Astrocyte of the spinal cord (primary cell): ENCODE measurements at regions not wholly inside any gene's neighbourhood (a gene's known extent, or its start where the extent isn't known, plus 50 kb on each side); places are given as distances from the start of the nearest gene placed in this dataset.

Experiments used
- DNase-seq: peaks from one replicate; pipeline ENCODE4 v3.0.0; 2011; ENCODE audit warnings: low read depth, low spot score
- H3K4me3 ChIP-seq: 2 replicates; pipeline ENCODE4 v1.5.1; 2011; ENCODE audit warnings: low read depth, mild to moderate bottlenecking, low read length, moderate library complexity
- in situ Hi-C: cut with HindIII; loops from 2 replicates; pipeline ENCODE4 v1.10.0; 2017; ENCODE audit warnings: low sequenced_read_pairs
- TF ChIP-seq, protein P1 (sequence below): IDR thresholded peaks from 2 replicates; pipeline ENCODE4 v1.5.1; 2012; ENCODE audit warnings: low read depth, mild to moderate bottlenecking, low read length, inconsistent platforms

DNA sequence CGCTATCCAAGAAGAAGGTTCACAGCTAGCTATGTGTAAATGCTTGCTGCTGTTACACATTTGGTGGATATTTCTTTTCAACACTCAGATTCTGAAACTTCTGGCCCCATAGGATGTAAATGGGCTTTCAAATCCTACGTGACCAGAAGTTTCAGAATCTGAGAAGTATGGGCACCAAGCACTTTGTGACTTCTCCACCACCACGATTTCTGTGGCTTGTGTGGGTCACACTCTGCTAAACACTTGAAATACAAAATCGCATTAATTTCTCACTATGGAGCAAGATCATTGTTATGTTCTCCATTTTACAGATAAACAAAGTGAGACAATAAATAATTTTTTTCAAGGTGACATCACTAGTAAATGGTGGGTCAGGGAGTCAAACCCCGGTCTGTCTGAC, 259.4 kb upstream of the JADE1 start:
- H3K4me3 ChIP-seq: no peak overlapping the region
- in situ Hi-C loops: no loop called here
- TF ChIP-seq, protein P1, sequence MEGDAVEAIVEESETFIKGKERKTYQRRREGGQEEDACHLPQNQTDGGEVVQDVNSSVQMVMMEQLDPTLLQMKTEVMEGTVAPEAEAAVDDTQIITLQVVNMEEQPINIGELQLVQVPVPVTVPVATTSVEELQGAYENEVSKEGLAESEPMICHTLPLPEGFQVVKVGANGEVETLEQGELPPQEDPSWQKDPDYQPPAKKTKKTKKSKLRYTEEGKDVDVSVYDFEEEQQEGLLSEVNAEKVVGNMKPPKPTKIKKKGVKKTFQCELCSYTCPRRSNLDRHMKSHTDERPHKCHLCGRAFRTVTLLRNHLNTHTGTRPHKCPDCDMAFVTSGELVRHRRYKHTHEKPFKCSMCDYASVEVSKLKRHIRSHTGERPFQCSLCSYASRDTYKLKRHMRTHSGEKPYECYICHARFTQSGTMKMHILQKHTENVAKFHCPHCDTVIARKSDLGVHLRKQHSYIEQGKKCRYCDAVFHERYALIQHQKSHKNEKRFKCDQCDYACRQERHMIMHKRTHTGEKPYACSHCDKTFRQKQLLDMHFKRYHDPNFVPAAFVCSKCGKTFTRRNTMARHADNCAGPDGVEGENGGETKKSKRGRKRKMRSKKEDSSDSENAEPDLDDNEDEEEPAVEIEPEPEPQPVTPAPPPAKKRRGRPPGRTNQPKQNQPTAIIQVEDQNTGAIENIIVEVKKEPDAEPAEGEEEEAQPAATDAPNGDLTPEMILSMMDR: no peak
- no peak for DNase-seq

DNA sequence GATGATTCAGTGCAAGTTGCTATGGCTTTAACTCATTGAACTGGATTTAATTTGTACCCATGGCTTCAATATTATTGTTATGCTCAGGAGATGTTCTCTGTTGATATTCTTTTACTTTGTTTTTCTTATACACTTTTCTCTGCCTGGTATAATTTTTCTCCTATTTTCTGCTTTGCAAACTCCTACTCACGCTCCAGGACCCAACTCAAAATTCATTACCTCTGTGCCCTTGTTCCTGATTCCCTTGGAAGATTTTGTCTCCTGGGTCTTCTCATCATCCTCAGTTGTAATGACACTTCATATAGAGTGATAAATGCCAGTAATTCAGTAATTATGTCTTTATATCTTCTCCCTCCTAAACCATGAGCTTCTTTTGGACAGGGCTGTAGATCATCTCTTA, 259.9 kb upstream of the JADE1 start:
- no peak for DNase-seq
- TF ChIP-seq, protein P1: no peak
- no peak overlapping the region for H3K4me3 ChIP-seq
- in situ Hi-C loops: no loop called here

DNA sequence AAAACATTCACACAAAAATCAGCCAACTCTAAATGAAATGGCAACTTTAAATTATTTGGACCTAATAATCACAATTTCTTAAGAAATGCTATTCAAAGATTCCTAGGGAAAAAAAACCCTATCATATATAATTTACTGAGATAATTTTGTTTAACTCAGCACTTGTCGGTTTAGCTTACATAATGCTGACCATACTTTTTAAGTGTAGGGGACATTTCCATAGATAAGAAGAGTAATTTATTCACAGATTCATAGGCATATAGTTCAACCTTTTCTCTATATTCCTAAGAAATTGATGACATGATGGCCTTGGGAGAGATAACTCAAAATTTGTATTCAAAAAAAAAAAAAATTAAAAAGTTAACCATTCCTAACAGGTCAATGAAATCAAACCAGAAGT, 260.8 kb upstream of the PGRMC2 start:
- H3K4me3 ChIP-seq: no peak overlapping the region
- DNase-seq: no peak
- in situ Hi-C loops: no loop called here
- TF ChIP-seq, protein P1: no peak

DNA sequence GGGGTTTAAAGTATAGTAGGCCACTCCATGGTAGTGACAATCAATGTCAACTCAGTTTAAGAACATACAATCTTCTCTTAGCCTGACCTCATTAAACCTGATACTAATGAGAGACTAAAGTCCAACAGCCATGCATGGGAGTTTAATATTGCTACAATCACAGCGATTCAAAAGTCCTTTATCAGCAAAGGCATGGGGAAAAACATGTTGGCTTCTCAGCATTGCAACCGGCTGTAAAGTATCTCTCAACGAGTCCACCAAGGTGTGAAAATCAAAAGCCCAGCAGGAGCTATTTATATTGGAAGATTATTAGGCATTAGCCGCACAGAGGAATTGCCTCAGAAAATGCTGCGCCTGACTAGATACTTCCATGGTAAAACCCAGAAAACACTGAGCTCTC, 256.7 kb upstream of the PGRMC2 start:
- in situ Hi-C loops: no loop called here
- TF ChIP-seq, protein P1: no peak

DNA sequence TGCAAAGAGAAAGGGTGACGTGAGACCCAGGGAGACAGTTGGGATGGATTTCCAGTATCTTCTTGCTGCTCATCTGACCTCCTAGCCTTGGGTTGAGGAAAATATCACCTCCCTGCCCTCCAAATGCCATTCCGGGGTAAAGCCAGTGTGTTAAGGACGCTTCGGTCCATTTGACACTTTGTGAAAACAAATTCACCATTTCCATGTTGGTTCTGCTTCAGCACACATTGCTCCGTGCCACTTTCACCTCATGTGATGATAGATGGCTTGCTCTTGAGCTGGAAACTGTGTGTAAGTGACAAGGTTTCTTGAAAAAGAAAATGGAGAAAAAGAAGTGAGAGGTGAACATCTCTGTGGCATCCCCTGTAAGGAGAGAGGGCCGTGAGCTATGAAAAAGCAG, 256.1 kb upstream of the PGRMC2 start:
- DNase-seq: no peak
- H3K4me3 ChIP-seq: no peak overlapping the region
- in situ Hi-C loops: no loop called here
- TF ChIP-seq, protein P1: no peak

More for the DNA sequence above, 256.7 kb upstream of the PGRMC2 start:
- DNase-seq: no peak
- no peak overlapping the region for H3K4me3 ChIP-seq

DNA sequence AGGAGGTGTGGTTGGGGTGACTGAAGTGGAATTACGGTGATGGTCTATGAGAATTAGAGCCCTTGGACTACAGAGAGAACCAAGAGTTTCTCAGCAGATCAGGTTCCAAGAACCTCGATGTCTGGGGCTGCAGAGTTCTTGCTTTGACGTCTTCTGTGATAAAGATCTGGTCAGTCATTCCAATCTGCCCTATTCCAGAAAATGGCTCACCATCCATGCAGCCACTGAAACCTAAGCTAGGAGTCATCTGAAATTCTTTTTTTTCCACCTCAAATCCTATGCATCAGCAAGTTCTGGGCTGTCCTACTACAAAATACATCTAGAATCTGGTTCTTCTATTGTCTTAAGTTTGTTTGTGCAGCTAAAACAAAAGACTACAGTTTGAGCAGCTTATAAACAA, 254.4 kb upstream of the PGRMC2 start:
- in situ Hi-C loops: no loop called here
- no peak for DNase-seq

DNA sequence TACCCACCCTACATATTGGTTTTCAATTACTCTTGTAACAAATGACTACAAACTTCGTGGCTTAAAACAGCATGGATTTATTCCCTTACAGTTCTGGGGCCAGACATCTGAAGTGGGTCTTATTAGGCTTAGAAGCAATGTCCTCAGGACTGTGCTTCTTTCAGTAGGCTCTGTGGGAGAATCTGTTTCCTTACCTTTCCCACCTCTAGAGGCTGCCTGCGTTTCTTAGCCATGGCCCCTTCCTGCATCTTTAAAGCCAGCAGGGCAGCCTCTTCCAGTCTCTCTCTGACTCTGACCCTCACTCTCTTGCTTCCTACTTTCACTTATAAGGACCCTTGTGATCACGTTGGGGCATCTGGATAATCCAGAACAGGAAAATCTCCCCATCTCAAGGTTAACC, 252.5 kb upstream of the PGRMC2 start:
- TF ChIP-seq, protein P1: no peak
- H3K4me3 ChIP-seq: no peak overlapping the region
- in situ Hi-C loops: no loop called here
- no peak for DNase-seq

More for the DNA sequence above, 254.4 kb upstream of the PGRMC2 start:
- TF ChIP-seq, protein P1: no peak
- H3K4me3 ChIP-seq: no peak overlapping the region
